ENCODE measurements at regions not wholly inside any gene's neighbourhood (a gene's known extent, or its start where the extent isn't known, plus 50 kb on each side); places are given as distances from the start of the nearest gene placed in this dataset.

GRCh38 chr10:62502995-62503613 is 128.9 kb downstream of the ZNF365 start:
- POLR2A ChIA-PET, result no interaction called here
- CTCF ChIA-PET, result interaction anchor here (1.2 kb wide), 1 partner anchor 11 kb away, joined by 4 read pairs; no protein-coding TSS in a partner anchor
- peak in 2 of 3 donors; percentile 7 to 19 for DNase-seq
- 81% methylated on average over 4 of the region's 4 CpGs for WGBS (ENCODE audit: insufficient coverage)
- H3K4me3 ChIP-seq (ENCODE audit: control insufficient read depth in 1 of 7, extremely low read depth in 1 of 7, insufficient read depth in 4 of 7, low read depth in 2 of 7, low read length in 6 of 7), result no peak overlapping the region
- H3K27ac ChIP-seq (ENCODE audit: insufficient read depth in 1 of 2, low read depth in 1 of 2, low read length in 2 of 2, poor library complexity in 1 of 2, severe bottlenecking in 2 of 2), result no peak overlapping the region
- peaks cover 0 to 9% (median 3%) of the 10 kb centered on the region in 5 experiments for H3K27me3 ChIP-seq (replicated peaks in 2 of 5; ENCODE audit: control insufficient read depth in 4 of 5, insufficient read depth in 5 of 5, low read length in 4 of 5)
- peaks cover 0 to 2% (median under 1%) of the 10 kb centered on the region in 4 experiments for H3K4me1 ChIP-seq (ENCODE audit: control extremely low read depth in 1 of 4, control insufficient read depth in 4 of 4, insufficient read depth in 4 of 4, low read length in 3 of 4)
- no peaks in the 10 kb centered on the region for H3K36me3 ChIP-seq (ENCODE audit: control insufficient read depth in 4 of 4, insufficient read depth in 4 of 4, low read length in 3 of 4)
- H3K9me3 ChIP-seq (ENCODE audit: control extremely low read depth in 1 of 5, control insufficient read depth in 4 of 5, insufficient read depth in 2 of 5, low read depth in 1 of 5, low read length in 4 of 5), result peaks cover 0 to 1% (median 0%) of the 10 kb centered on the region in 5 experiments

- POLR2A ChIA-PET, result no interaction called here
- Histone ChIP-seq H3K9me3 (ENCODE audit: control extremely low read depth in 1 of 5, control insufficient read depth in 4 of 5, insufficient read depth in 2 of 5, low read depth in 1 of 5, low read length in 4 of 5) (peaks cover 0 to 1% (median 0%) of the 10 kb centered on the region in 5 experiments), H3K36me3 (ENCODE audit: control insufficient read depth in 4 of 4, insufficient read depth in 4 of 4, low read length in 3 of 4) (no peaks in the 10 kb centered on the region), H3K27ac (ENCODE audit: insufficient read depth in 1 of 2, low read depth in 1 of 2, low read length in 2 of 2, poor library complexity in 1 of 2, severe bottlenecking in 2 of 2) (no peak overlapping the region), H3K4me1 (ENCODE audit: control extremely low read depth in 1 of 4, control insufficient read depth in 4 of 4, insufficient read depth in 4 of 4, low read length in 3 of 4) (peaks cover 0 to 2% (median under 1%) of the 10 kb centered on the region in 4 experiments), H3K27me3 (replicated peaks in 2 of 5; ENCODE audit: control insufficient read depth in 4 of 5, insufficient read depth in 5 of 5, low read length in 4 of 5) (peaks cover 0 to 6% (median 3%) of the 10 kb centered on the region in 5 experiments), H3K4me3 (ENCODE audit: control insufficient read depth in 1 of 7, extremely low read depth in 1 of 7, insufficient read depth in 4 of 7, low read depth in 2 of 7, low read length in 6 of 7) (no peak overlapping the region)
- CTCF ChIA-PET, result interaction anchor here (0.5 to 0.7 kb wide), 2 partner anchors 1128 to 1264 kb away, joined by 4 read pairs; no protein-coding TSS in a partner anchor
- no peak for DNase-seq
- 86% methylated on average over 1 of the region's 2 CpGs for WGBS (ENCODE audit: insufficient coverage)
Observed at GRCh38 chr10:62503872-62504271, 129.7 kb downstream of the ZNF365 start.

DNA sequence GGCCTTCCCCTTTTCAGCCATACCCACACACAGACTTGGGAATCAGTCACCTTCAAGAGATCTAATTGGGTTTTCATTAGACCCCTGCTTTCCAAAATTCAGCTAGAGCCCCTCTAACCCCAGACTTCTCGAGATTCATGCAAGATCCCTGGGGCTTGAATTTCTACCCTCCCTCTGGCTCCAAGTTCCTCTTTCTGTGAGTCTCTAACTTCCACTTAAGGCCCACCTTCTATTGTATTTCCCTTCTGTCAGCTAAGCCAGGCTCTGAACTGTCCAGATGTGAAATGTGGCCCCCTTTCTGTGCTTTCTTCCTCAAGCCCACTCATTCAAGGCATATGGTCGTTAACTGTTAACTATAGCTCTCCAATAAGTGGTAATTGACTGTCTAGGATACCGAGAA is 132.2 kb downstream of the ZNF365 start:
- peak in 2 of 3 donors; percentile 82 to 86 for DNase-seq
- POLR2A ChIA-PET, result no interaction called here
- Histone ChIP-seq H3K27me3 (replicated peaks in 2 of 5; ENCODE audit: control insufficient read depth in 4 of 5, insufficient read depth in 5 of 5, low read length in 4 of 5) (peaks cover 0 to under 1% (median 0%) of the 10 kb centered on the region in 5 experiments), H3K4me3 (ENCODE audit: control insufficient read depth in 1 of 7, extremely low read depth in 1 of 7, insufficient read depth in 4 of 7, low read depth in 2 of 7, low read length in 6 of 7) (no peak overlapping the region), H3K36me3 (ENCODE audit: control insufficient read depth in 4 of 4, insufficient read depth in 4 of 4, low read length in 3 of 4) (no peaks in the 10 kb centered on the region), H3K9me3 (ENCODE audit: control extremely low read depth in 1 of 5, control insufficient read depth in 4 of 5, insufficient read depth in 2 of 5, low read depth in 1 of 5, low read length in 4 of 5) (no peaks in the 10 kb centered on the region), H3K4me1 (ENCODE audit: control extremely low read depth in 1 of 4, control insufficient read depth in 4 of 4, insufficient read depth in 4 of 4, low read length in 3 of 4) (peaks cover 0 to 2% (median under 1%) of the 10 kb centered on the region in 4 experiments), H3K27ac (ENCODE audit: insufficient read depth in 1 of 2, low read depth in 1 of 2, low read length in 2 of 2, poor library complexity in 1 of 2, severe bottlenecking in 2 of 2) (no peak overlapping the region)
- WGBS (ENCODE audit: insufficient coverage), result 11% methylated on average over 1 of the region's 3 CpGs
- CTCF ChIA-PET, result no interaction called here

- Histone ChIP-seq H3K4me1 (ENCODE audit: control extremely low read depth in 1 of 4, control insufficient read depth in 4 of 4, insufficient read depth in 4 of 4, low read length in 3 of 4) (peaks cover 0 to 2% (median under 1%) of the 10 kb centered on the region in 4 experiments), H3K27ac (ENCODE audit: insufficient read depth in 1 of 2, low read depth in 1 of 2, low read length in 2 of 2, poor library complexity in 1 of 2, severe bottlenecking in 2 of 2) (no peak overlapping the region), H3K4me3 (ENCODE audit: control insufficient read depth in 1 of 7, extremely low read depth in 1 of 7, insufficient read depth in 4 of 7, low read depth in 2 of 7, low read length in 6 of 7) (no peak overlapping the region), H3K36me3 (ENCODE audit: control insufficient read depth in 4 of 4, insufficient read depth in 4 of 4, low read length in 3 of 4) (no peaks in the 10 kb centered on the region), H3K9me3 (ENCODE audit: control extremely low read depth in 1 of 5, control insufficient read depth in 4 of 5, insufficient read depth in 2 of 5, low read depth in 1 of 5, low read length in 4 of 5) (no peaks in the 10 kb centered on the region), H3K27me3 (replicated peaks in 2 of 5; ENCODE audit: control insufficient read depth in 4 of 5, insufficient read depth in 5 of 5, low read length in 4 of 5) (peaks cover 0 to 7% (median 3%) of the 10 kb centered on the region in 5 experiments)
- 95% methylated on average over 3 of the region's 3 CpGs for WGBS (ENCODE audit: insufficient coverage)
- ChIA-PET CTCF (interaction anchor here (0.6 kb wide), 1 partner anchor 94 kb away, joined by 3 read pairs; no protein-coding TSS in a partner anchor), POLR2A (no interaction called here)
- DNase-seq, result no peak
Observed at GRCh38 chr10:62511238-62511637, 137.1 kb downstream of the ZNF365 start.

- Histone ChIP-seq H3K27ac (ENCODE audit: insufficient read depth in 1 of 2, low read depth in 1 of 2, low read length in 2 of 2, poor library complexity in 1 of 2, severe bottlenecking in 2 of 2) (no peak overlapping the region), H3K9me3 (ENCODE audit: control extremely low read depth in 1 of 5, control insufficient read depth in 4 of 5, insufficient read depth in 2 of 5, low read depth in 1 of 5, low read length in 4 of 5) (no peaks in the 10 kb centered on the region), H3K27me3 (replicated peaks in 2 of 5; ENCODE audit: control insufficient read depth in 4 of 5, insufficient read depth in 5 of 5, low read length in 4 of 5) (peaks cover 0 to 7% (median 3%) of the 10 kb centered on the region in 5 experiments), H3K4me3 (ENCODE audit: control insufficient read depth in 1 of 7, extremely low read depth in 1 of 7, insufficient read depth in 4 of 7, low read depth in 2 of 7, low read length in 6 of 7) (no peak overlapping the region), H3K4me1 (ENCODE audit: control extremely low read depth in 1 of 4, control insufficient read depth in 4 of 4, insufficient read depth in 4 of 4, low read length in 3 of 4) (no peaks in the 10 kb centered on the region), H3K36me3 (ENCODE audit: control insufficient read depth in 4 of 4, insufficient read depth in 4 of 4, low read length in 3 of 4) (no peaks in the 10 kb centered on the region)
- CTCF ChIA-PET, result interaction anchor here (0.6 kb wide), 1 partner anchor 94 kb away, joined by 3 read pairs; no protein-coding TSS in a partner anchor
- no peak for DNase-seq
- 75% methylated on average over 1 of the region's 2 CpGs for WGBS (ENCODE audit: insufficient coverage)
- POLR2A ChIA-PET, result no interaction called here
Observed at GRCh38 chr10:62511656-62512055, 137.5 kb downstream of the ZNF365 start.

DNA sequence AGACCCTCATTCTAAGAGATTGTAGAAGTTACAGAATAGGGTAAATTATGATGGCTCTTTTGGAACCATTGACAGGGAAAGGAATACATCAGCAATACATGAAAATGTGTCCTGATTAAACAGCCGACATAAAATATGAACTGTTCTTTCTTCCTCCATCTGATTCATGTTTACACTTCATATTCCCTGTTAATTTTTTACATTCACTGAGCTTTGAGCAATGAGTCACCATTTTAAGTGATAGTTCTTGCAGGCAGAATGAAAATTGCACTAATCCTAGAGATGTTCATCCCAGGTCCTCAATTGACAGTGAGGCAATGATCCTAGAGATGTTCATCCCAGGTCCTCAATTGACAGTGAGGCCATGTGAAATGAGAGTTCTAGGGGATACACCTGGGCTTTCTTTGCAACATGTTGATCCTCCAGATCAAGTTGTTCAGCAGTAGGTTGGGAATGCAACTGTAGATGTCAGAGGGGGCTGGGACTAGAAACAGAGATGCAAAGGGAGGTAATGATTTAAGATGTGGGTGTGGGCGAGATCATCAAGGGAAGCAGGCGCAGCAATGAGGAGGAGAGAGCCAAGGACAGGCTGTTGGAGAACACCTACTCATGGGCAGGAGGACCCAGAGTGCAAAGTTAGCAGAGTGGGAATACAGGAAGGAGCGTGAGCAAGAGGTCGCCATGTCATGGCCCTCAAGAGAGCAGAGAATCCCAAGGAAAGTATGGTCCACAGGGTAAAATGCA is 138.7 kb downstream of the ZNF365 start:
- Histone ChIP-seq H3K27ac (ENCODE audit: insufficient read depth in 1 of 2, low read depth in 1 of 2, low read length in 2 of 2, poor library complexity in 1 of 2, severe bottlenecking in 2 of 2) (no peak overlapping the region), H3K36me3 (ENCODE audit: control insufficient read depth in 4 of 4, insufficient read depth in 4 of 4, low read length in 3 of 4) (no peaks in the 10 kb centered on the region), H3K4me3 (ENCODE audit: control insufficient read depth in 1 of 7, extremely low read depth in 1 of 7, insufficient read depth in 4 of 7, low read depth in 2 of 7, low read length in 6 of 7) (no peak overlapping the region), H3K4me1 (ENCODE audit: control extremely low read depth in 1 of 4, control insufficient read depth in 4 of 4, insufficient read depth in 4 of 4, low read length in 3 of 4) (no peaks in the 10 kb centered on the region), H3K9me3 (ENCODE audit: control extremely low read depth in 1 of 5, control insufficient read depth in 4 of 5, insufficient read depth in 2 of 5, low read depth in 1 of 5, low read length in 4 of 5) (no peaks in the 10 kb centered on the region), H3K27me3 (replicated peaks in 2 of 5; ENCODE audit: control insufficient read depth in 4 of 5, insufficient read depth in 5 of 5, low read length in 4 of 5) (peaks cover 0 to 7% (median 3%) of the 10 kb centered on the region in 5 experiments)
- POLR2A ChIA-PET, result no interaction called here
- CTCF ChIA-PET, result interaction anchor here (0.7 kb wide), 1 partner anchor 16 kb away, joined by 3 read pairs; no protein-coding TSS in a partner anchor
- 96% methylated on average over 4 of the region's 5 CpGs for WGBS (ENCODE audit: insufficient coverage)
- DNase-seq, result no peak

Data from common myeloid progenitor, CD34-positive (primary cell).